Epithelial cell of esophagus (primary cell): ENCODE measurements at regions not wholly inside any gene's neighbourhood (a gene's known extent, or its start where the extent isn't known, plus 50 kb on each side); places are given as distances from the start of the nearest gene placed in this dataset.

Experiments used
- DNase-seq: peaks from one replicate; pipeline ENCODE4 v3.0.0; 2010; ENCODE audit warnings: low read depth
- H3K4me3 ChIP-seq: 2 replicates; pipeline ENCODE4 v1.5.1; 2011; ENCODE audit warnings: mild to moderate bottlenecking, low read length, control low read depth
- CTCF ChIP-seq: IDR thresholded peaks from 2 replicates; pipeline ENCODE4 v1.5.1; 2011; ENCODE audit warnings: low read depth, mild to moderate bottlenecking, low read length, control low read depth, inconsistent platforms; ENCODE audit not compliant: insufficient read depth; ENCODE audit errors: missing control alignments

DNA sequence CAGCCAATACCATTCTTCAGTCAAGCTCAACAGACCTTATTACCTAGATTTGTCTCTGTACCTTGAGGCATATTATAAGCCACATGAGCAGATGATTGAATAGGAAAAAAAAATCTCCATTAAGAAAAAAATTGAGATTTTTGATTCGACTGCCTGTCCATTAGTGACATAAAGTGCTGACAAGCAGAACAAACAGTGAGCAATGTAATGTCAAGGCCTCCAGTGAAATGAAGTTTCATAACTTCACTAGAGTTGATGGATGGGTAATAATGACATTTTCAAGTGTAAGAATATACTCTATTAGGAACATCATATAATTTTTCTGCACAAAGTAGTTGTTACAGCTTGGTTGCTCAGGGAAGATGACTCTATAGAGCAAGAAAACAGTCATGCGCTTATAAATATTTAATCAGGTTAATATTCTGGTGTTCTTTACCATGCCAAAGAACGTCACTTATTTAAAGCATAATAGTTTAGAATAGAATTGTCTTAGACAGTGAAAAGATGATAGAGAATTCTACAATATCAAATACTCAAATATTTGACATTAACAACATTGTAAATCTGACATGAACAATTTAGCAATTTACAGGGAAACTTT is 783.7 kb downstream of the EPHA7 start:
- H3K4me3 ChIP-seq: no peak overlapping the region
- TF ChIP-seq CTCF: no peak
- DNase-seq: no peak

DNA sequence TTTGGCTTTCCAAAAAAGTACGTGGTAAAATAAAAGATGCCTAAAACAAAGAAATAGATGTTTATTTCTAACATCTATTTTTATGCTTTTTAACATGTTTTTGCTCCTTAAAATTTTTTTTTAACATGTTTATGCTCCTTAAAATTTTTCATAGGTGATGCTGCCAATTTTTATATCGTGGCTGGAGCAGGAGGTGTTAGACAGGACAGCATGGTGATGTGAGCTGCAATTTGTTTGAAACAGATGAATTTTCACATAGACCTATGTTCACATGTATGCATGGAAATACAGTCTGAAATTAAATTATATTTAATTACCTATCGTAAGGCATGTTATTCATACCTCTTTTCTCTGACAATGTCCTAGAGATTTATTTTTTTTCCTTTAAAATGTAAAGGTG is 784.8 kb downstream of the EPHA7 start:
- DNase-seq: no peak
- TF ChIP-seq CTCF: no peak
- no peak overlapping the region for H3K4me3 ChIP-seq

DNA sequence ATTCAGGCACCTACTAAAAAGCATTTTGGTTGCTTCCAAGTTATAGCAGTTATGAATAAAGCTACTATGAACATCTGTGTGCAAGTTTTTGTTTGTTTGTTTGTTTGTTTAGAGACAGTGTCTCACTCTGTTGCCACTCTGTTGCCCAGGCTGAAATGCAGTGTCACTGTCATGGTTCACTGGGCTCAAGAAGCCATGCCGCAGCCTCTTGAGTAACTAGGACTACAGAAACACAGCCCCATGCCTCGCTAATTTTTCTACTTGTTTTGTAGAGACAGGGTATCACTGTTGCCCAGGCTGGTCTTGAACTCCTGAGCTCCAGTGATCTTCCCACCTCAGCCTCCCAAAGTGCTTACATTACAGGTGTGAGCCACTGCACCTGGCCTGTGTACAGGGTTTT is 795.9 kb downstream of the EPHA7 start:
- H3K4me3 ChIP-seq: no peak overlapping the region
- TF ChIP-seq CTCF: no peak

GRCh38 chr6:92617721-92618120 is 801.6 kb downstream of the EPHA7 start:
- DNase-seq: no peak
- no peak for TF ChIP-seq CTCF
- no peak overlapping the region for H3K4me3 ChIP-seq

More for the DNA sequence above, 795.9 kb downstream of the EPHA7 start:
- no peak for DNase-seq

- TF ChIP-seq CTCF: no peak
- H3K4me3 ChIP-seq: no peak overlapping the region
- DNase-seq: peak; percentile 8
These were observed 810.6 kb downstream of the EPHA7 start for GRCh38 chr6:92608751-92609150.

- DNase-seq: no peak
- no peak for TF ChIP-seq CTCF
- H3K4me3 ChIP-seq: no peak overlapping the region
These were observed 826.2 kb downstream of the EPHA7 start for GRCh38 chr6:92593201-92593600.

DNA sequence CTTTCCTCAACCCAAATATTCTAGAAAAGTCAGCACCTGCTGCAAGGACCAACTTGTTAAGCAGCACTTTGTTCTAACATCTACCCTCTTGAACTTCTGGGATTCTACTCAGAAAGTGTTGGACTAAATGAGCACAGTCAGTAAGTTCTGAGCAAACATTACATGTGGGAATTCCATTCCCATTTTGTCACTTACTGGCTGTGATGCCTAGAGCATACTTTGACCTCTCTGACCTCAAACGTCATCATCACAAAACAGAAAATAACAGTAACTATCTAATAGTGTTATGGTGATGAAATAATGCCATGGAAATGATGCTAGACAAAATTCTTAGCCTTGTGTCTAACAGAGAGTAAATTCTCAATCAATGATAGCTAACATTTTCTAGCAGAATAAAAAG is 829.4 kb downstream of the EPHA7 start:
- H3K4me3 ChIP-seq: no peak overlapping the region
- peak; percentile 31 for DNase-seq
- TF ChIP-seq CTCF: no peak
